GM12875 (cell line): ENCODE measurements at regions not wholly inside any gene's neighbourhood (a gene's known extent, or its start where the extent isn't known, plus 50 kb on each side); places are given as distances from the start of the nearest gene placed in this dataset.

ENCODE experiments used
- H3K4me3 ChIP-seq: one replicate; pipeline ENCODE4 v1.5.1; 2011; ENCODE audit warnings: low read depth, low read length, control low read depth
- CTCF ChIP-seq: IDR thresholded peaks from 2 replicates; pipeline ENCODE4 v1.5.1; 2011; ENCODE audit warnings: low read depth, mild to moderate bottlenecking, control low read depth, inconsistent platforms, low read length, moderate library complexity, borderline replicate concordance; ENCODE audit not compliant: insufficient read depth

- TF ChIP-seq CTCF, result no peak
- no peak overlapping the region for H3K4me3 ChIP-seq
Measured at GRCh38 chr1:59156526-59157199, 140.2 kb upstream of the FGGY start.

DNA sequence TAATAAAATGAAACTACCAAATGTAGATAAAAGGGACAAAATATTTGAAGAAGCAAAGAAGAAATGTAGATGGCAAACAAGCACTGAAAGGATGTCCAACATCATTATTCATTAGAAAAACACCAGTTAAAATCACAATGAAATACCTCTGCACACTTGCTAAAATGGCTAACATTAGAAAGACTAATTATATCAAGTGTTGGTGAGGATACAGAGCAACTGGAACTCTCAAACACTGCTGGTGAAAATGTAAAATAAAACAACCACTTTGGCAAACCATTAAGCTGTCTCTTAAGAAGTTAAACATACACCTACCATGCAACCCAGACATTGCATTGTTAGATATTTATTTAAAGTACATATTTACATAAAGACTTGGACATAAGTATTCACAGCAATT is 138.6 kb upstream of the FGGY start:
- H3K4me3 ChIP-seq, result no peak overlapping the region
- TF ChIP-seq CTCF, result no peak

- no peak for TF ChIP-seq CTCF
- H3K4me3 ChIP-seq, result no peak overlapping the region
Measured at GRCh38 chr1:59159557-59160203, 137.2 kb upstream of the FGGY start.

- TF ChIP-seq CTCF, result no peak
- H3K4me3 ChIP-seq, result no peak overlapping the region
Measured at GRCh38 chr1:59161136-59161535, 135.8 kb upstream of the FGGY start.

GRCh38 chr1:59162665-59163064 is 134.2 kb upstream of the FGGY start:
- H3K4me3 ChIP-seq, result no peak overlapping the region
- no peak for TF ChIP-seq CTCF

DNA sequence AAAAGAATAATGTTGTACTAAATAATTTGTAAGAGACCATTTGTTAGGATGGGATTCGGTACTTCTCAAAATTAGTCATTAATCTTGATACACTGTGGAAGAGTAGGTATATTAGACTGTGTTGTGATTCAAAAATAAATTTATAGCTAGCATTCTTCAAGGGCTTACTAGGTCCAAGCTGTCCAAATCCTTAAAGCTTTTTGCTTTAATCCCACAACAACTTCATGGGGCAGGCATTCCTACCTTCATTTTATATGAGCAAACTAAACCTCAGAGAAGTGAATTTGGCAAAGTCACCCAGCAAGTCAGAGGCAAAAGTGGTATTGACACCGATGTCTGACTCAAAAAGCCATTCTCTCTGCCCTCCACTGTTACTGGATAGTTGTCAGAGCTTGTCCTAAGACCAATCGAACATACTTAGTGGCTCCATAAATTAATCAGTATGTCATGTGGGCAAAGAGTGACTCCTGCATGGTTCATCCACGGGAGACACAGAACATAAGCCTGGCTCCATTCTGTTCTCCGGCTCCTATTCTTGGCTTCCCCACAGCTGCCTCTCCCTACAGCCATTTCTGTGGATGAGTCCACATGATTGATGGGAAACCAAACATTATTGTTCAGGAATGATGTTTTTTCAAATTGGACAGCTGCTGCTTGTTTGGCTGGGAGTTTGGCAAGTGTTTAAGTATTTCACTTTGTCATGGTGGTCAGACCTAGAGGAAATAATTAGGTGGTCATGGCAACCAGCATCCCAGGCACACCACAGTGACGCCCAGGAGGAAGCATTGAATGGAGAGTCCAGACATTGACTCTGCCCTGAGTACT is 133.4 kb upstream of the FGGY start:
- no peak overlapping the region for H3K4me3 ChIP-seq
- TF ChIP-seq CTCF, result no peak
